Gastrocnemius medialis (tissue), 4 donors: ENCODE measurements at regions not wholly inside any gene's neighbourhood (a gene's known extent, or its start where the extent isn't known, plus 50 kb on each side); places are given as distances from the start of the nearest gene placed in this dataset.

Source experiments
- POLR2A ChIP-seq, 2 donors: fragments of 450-650 bp; IDR thresholded peaks; one replicate each; pipeline ENCODE4 v1.6.1; 2017; ENCODE audit warnings: antibody characterized with exemption in 2 of 2, mild to moderate bottlenecking in 2 of 2, moderate library complexity in 2 of 2
- TF ChIP-seq, protein P1 (sequence below), 5 experiments: fragments of 450-650 bp in 3 of 5; fragments of 200-600 bp in 2 of 5; sonication (generic) in 2 of 5; IDR thresholded peaks in 4 of 5; conservative IDR thresholded peaks in 1 of 5; 1 replicate in 4 of 5; 2 replicates in 1 of 5; pipeline ENCODE4 v1.5.1; 2016 to 2019; ENCODE audit warnings: antibody characterized with exemption in 5 of 5, mild to moderate bottlenecking in 3 of 5, moderate library complexity in 3 of 5

- TF ChIP-seq, protein P1, sequence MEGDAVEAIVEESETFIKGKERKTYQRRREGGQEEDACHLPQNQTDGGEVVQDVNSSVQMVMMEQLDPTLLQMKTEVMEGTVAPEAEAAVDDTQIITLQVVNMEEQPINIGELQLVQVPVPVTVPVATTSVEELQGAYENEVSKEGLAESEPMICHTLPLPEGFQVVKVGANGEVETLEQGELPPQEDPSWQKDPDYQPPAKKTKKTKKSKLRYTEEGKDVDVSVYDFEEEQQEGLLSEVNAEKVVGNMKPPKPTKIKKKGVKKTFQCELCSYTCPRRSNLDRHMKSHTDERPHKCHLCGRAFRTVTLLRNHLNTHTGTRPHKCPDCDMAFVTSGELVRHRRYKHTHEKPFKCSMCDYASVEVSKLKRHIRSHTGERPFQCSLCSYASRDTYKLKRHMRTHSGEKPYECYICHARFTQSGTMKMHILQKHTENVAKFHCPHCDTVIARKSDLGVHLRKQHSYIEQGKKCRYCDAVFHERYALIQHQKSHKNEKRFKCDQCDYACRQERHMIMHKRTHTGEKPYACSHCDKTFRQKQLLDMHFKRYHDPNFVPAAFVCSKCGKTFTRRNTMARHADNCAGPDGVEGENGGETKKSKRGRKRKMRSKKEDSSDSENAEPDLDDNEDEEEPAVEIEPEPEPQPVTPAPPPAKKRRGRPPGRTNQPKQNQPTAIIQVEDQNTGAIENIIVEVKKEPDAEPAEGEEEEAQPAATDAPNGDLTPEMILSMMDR (IDR thresholded peaks at IDR 0.05 in 4 of 5, conservative IDR thresholded peaks at IDR 0.05 in 1 of 5) = peak in 1 of 5 experiments; percentile 12
- no peak for TF ChIP-seq POLR2A (IDR thresholded peaks at IDR 0.05)
Observed at GRCh38 chr9:29212397-29213387, 1639.4 kb upstream of the C9orf72 start.
